ENCODE measurements at regions not wholly inside any gene's neighbourhood (a gene's known extent, or its start where the extent isn't known, plus 50 kb on each side); places are given as distances from the start of the nearest gene placed in this dataset.

DNA sequence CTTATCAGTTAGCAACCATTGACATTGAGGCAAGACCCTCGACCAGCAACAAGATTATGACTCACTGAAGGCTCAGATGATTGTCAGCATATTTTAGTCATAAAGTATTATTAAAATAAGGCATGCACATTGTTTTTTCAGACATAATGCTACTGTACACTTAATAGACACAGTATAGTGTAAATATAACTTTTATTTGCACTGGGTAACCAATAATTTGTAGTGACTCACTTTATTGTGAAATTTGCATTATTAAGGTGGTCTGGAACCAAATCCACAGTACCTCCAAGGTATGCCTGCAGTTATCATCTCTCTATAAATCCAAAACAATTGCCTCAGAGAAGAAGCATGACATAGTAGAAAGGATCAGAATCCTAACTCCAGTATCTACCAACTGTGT, 330.1 kb upstream of the SMIM31 start:
- H3K79me1 ChIP-seq (ENCODE audit: insufficient read depth, low read depth, low read length, poor library complexity, severe bottlenecking): no peaks in the 10 kb centered on the region
- H3K4me2 ChIP-seq (ENCODE audit: insufficient read depth, insufficient read length, low read length): no peak overlapping the region
- H3K27me3 Mint-ChIP-seq (ENCODE audit: low read depth): no peaks in the 10 kb centered on the region
- H3K27ac Mint-ChIP-seq: no peak overlapping the region
- H4K5ac ChIP-seq (ENCODE audit: insufficient read length, low read depth, low read length): no peak overlapping the region
- H3K36me3 Mint-ChIP-seq (ENCODE audit: insufficient read depth in 1 of 3, low read depth in 3 of 3): no peaks in the 10 kb centered on the region
- no peak overlapping the region for H3K4me3 Mint-ChIP-seq
- H2AK5ac ChIP-seq (ENCODE audit: insufficient read length, low read length): no peak overlapping the region
- H2BK120ac ChIP-seq (ENCODE audit: low read depth, low read length, poor library complexity, severe bottlenecking): no peak overlapping the region
- H3K79me2 ChIP-seq (ENCODE audit: insufficient read depth, low read length): no peaks in the 10 kb centered on the region
- H3K18ac ChIP-seq (ENCODE audit: insufficient read length, low read depth, low read length): no peak overlapping the region
- H4K8ac ChIP-seq (replicated peaks; ENCODE audit: insufficient read length, low read depth, low read length): no peak overlapping the region
- H3K23me2 ChIP-seq (ENCODE audit: insufficient read length, low read depth, low read length, poor library complexity, severe bottlenecking): no peaks in the 10 kb centered on the region
- H2AFZ ChIP-seq (ENCODE audit: low read length): no peak overlapping the region
- H2BK15ac ChIP-seq (ENCODE audit: low read depth, low read length): no peak overlapping the region
- no peaks in the 10 kb centered on the region for H3K27me3 ChIP-seq (ENCODE audit: insufficient read depth, low read length)
- H3K56ac ChIP-seq (ENCODE audit: insufficient read length, low read depth, low read length): no peak overlapping the region
- no peak overlapping the region for H3T11ph ChIP-seq (ENCODE audit: low read length)
- no peaks in the 10 kb centered on the region for H3K4me1 Mint-ChIP-seq
- DNase-seq: no peak
- no peaks in the 10 kb centered on the region for H4K20me1 ChIP-seq (ENCODE audit: control insufficient read depth, insufficient read depth, insufficient read length)
- no peaks in the 10 kb centered on the region for H3K4me1 ChIP-seq (ENCODE audit: insufficient read depth, low read length)
- no peaks in the 10 kb centered on the region for H3K9me3 ChIP-seq (ENCODE audit: control insufficient read depth, low read depth, low read length)
- TF ChIP-seq, protein P1, sequence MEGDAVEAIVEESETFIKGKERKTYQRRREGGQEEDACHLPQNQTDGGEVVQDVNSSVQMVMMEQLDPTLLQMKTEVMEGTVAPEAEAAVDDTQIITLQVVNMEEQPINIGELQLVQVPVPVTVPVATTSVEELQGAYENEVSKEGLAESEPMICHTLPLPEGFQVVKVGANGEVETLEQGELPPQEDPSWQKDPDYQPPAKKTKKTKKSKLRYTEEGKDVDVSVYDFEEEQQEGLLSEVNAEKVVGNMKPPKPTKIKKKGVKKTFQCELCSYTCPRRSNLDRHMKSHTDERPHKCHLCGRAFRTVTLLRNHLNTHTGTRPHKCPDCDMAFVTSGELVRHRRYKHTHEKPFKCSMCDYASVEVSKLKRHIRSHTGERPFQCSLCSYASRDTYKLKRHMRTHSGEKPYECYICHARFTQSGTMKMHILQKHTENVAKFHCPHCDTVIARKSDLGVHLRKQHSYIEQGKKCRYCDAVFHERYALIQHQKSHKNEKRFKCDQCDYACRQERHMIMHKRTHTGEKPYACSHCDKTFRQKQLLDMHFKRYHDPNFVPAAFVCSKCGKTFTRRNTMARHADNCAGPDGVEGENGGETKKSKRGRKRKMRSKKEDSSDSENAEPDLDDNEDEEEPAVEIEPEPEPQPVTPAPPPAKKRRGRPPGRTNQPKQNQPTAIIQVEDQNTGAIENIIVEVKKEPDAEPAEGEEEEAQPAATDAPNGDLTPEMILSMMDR (conservative IDR thresholded peaks at IDR 0.05): no peak
- no peak overlapping the region for H4K91ac ChIP-seq (ENCODE audit: insufficient read length, low read depth, low read length)
- WGBS (ENCODE audit: extremely low coverage, insufficient read length, low lambda C conversion rate): no CpG with 5 or more reads among the region's 1 CpG
- H3K4ac ChIP-seq (ENCODE audit: low read depth, low read length): no peak overlapping the region
- no peak overlapping the region for H3K27ac ChIP-seq (ENCODE audit: insufficient read length, low read depth, low read length)
- H3K9ac ChIP-seq (ENCODE audit: extremely low read depth, insufficient read length, low read length): no peak overlapping the region
- H2BK12ac ChIP-seq (ENCODE audit: insufficient read length, low read depth, low read length): no peak overlapping the region
- no peak overlapping the region for H2BK20ac ChIP-seq (ENCODE audit: low read depth, low read length, poor library complexity, severe bottlenecking)
- H2BK5ac ChIP-seq (ENCODE audit: insufficient read length, low read length): no peak overlapping the region
- H3K23ac ChIP-seq (ENCODE audit: insufficient read length, low read depth, low read length): no peak overlapping the region
- no peak overlapping the region for H3K14ac ChIP-seq (ENCODE audit: insufficient read depth, low read length)
- H3K9me3 Mint-ChIP-seq: no peaks in the 10 kb centered on the region
